ENCODE measurements at regions not wholly inside any gene's neighbourhood (a gene's known extent, or its start where the extent isn't known, plus 50 kb on each side); places are given as distances from the start of the nearest gene placed in this dataset.

DNA sequence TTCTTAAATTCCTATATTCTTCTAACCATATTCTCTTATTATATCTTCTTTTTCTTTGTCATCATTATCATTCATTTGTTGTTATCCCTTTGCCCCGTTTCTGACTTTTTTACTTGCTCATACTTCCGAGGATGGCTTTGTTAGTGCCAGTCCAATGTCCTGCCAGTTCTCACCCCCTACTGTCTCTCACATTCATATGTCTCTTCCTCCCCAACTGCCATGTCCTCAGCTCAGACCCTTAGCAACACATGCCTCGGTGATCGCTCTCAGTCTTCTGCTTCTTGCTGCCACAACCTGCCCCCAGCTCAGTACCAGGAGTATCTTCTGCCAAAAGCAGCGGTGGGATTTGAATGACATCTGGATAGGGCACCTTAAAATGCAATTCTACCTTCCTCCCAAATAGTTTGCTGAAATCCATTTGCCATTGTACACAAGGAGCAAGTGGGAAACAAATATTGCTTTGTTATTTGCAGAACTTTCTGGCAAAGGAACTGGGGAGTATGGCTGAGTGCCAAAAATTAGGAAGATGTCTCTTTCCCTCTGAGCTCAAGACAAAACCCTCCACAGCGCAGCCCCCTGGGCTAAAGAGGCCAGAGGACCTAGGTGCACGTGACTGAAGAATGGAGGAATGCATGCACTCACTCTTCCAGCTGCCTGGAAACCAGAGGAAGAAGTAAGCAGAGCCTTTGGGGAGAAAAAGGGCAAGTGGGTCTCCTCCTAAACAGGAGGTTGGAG lies 57.7 kb upstream of the CTNNB1 start:
- TF ChIP-seq, protein P1, sequence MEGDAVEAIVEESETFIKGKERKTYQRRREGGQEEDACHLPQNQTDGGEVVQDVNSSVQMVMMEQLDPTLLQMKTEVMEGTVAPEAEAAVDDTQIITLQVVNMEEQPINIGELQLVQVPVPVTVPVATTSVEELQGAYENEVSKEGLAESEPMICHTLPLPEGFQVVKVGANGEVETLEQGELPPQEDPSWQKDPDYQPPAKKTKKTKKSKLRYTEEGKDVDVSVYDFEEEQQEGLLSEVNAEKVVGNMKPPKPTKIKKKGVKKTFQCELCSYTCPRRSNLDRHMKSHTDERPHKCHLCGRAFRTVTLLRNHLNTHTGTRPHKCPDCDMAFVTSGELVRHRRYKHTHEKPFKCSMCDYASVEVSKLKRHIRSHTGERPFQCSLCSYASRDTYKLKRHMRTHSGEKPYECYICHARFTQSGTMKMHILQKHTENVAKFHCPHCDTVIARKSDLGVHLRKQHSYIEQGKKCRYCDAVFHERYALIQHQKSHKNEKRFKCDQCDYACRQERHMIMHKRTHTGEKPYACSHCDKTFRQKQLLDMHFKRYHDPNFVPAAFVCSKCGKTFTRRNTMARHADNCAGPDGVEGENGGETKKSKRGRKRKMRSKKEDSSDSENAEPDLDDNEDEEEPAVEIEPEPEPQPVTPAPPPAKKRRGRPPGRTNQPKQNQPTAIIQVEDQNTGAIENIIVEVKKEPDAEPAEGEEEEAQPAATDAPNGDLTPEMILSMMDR (conservative IDR thresholded peaks at IDR 0.05; ENCODE audit: control insufficient read depth, insufficient read depth, low read depth, low read length) = no peak
- DNase-seq (ENCODE audit: low read depth) = no peak
- no peak overlapping the region for H3K4me3 ChIP-seq (ENCODE audit: control insufficient read depth, low read depth, low read length)

GRCh38 chr3:41143421-41144031 lies 55.8 kb upstream of the CTNNB1 start:
- TF ChIP-seq, protein P1 (conservative IDR thresholded peaks at IDR 0.05; ENCODE audit: control insufficient read depth, insufficient read depth, low read depth, low read length) = no peak
- H3K4me3 ChIP-seq (ENCODE audit: control insufficient read depth, low read depth, low read length) = no peak overlapping the region
- DNase-seq (ENCODE audit: low read depth) = no peak

DNA sequence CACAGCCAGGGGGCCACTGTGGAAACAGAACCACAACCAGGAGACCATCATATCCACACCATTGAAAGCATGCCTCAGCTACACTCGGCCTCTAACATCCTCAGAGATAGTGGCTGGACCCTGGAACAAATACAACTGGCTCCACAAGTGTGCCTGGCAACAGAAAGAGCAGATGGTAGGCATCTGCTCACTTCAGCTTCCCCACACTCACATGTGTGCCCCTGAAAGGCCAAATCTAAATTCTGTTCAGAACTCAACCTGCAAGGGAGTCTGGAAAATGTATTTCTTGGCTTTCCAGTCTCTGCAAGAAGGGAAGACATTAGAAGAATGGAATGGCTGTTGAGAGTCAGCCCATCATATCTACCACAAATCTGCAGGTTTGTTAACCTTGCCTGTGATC lies 54.7 kb upstream of the CTNNB1 start:
- DNase-seq (ENCODE audit: low read depth) = no peak
- TF ChIP-seq, protein P1 (conservative IDR thresholded peaks at IDR 0.05; ENCODE audit: control insufficient read depth, insufficient read depth, low read depth, low read length) = no peak
- H3K4me3 ChIP-seq (ENCODE audit: control insufficient read depth, low read depth, low read length) = no peak overlapping the region

DNA sequence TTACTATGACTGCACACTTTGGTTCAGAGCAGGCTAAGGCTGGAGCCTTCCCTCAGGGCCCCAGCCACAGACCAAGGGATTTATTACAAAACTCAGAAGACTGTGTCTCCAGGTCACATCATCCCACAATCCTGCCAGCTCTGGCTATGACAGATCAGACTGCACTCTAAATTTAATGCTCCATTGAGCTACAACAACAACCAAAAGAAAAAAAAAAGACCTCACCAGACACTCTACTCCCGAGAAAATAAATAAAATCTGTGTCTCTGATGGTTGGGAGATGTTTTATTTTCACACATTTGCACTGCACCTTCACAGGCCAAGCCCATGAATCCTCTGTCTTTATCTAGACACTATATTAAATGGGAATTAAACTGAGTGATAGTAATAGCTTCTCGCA lies 50.8 kb upstream of the CTNNB1 start:
- H3K4me3 ChIP-seq (ENCODE audit: control insufficient read depth, low read depth, low read length) = no peak overlapping the region
- DNase-seq (ENCODE audit: low read depth) = no peak
- TF ChIP-seq, protein P1 (conservative IDR thresholded peaks at IDR 0.05; ENCODE audit: control insufficient read depth, insufficient read depth, low read depth, low read length) = no peak

GRCh38 chr3:41148901-41149300 lies 50.4 kb upstream of the CTNNB1 start:
- DNase-seq (ENCODE audit: low read depth) = no peak
- H3K4me3 ChIP-seq (ENCODE audit: control insufficient read depth, low read depth, low read length) = no peak overlapping the region
- TF ChIP-seq, protein P1 (conservative IDR thresholded peaks at IDR 0.05; ENCODE audit: control insufficient read depth, insufficient read depth, low read depth, low read length) = no peak

All from fibroblast of mammary gland (primary cell).